ENCODE measurements at regions not wholly inside any gene's neighbourhood (a gene's known extent, or its start where the extent isn't known, plus 50 kb on each side); places are given as distances from the start of the nearest gene placed in this dataset.

- TF ChIP-seq ZNF404 (tag by site-specific recombination; IDR thresholded peaks at IDR 0.05), result no peak
These were observed 173.6 kb upstream of the LNX1 start (continued) for GRCh38 chr4:53764761-53765490.

- POLR2A ChIA-PET, result no interaction called here
- TF ChIP-seq ZNF416 (tag by site-specific recombination; IDR thresholded peaks at IDR 0.05), result no peak
- no peak for TF ChIP-seq ZNF366 (tag by site-specific recombination; conservative IDR thresholded peaks at IDR 0.05)
- TF ChIP-seq ZIC2 (tag by site-specific recombination; IDR thresholded peaks at IDR 0.05), result peak; percentile 31; the same call in 1 of the 2 replicates
- no peak for TF ChIP-seq ZNF544 (tag by site-specific recombination; IDR thresholded peaks at IDR 0.05)
- no peak for TF ChIP-seq SP3 (tag by site-specific recombination; IDR thresholded peaks at IDR 0.05)
- TF ChIP-seq ZNF398 (tag by site-specific recombination; IDR thresholded peaks at IDR 0.05), result no peak
- CTCF ChIA-PET, result interaction anchor here (0.7 kb wide), 1 partner anchor 82 kb away, joined by 3 read pairs; no protein-coding TSS in a partner anchor
These were observed 172.7 kb upstream of the LNX1 start for GRCh38 chr4:53763813-53764597.

GRCh38 chr4:53755656-53756055 lies 164.4 kb upstream of the LNX1 start:
- Histone ChIP-seq H3K4me1 (ENCODE audit: control insufficient read depth, insufficient read depth, low read length) (no peaks in the 10 kb centered on the region), H3K4me3 (ENCODE audit: low read depth, low read length) (no peak overlapping the region), H3K27ac (ENCODE audit: extremely low read depth, low read depth, low read length) (no peak overlapping the region), H3K9me3 (ENCODE audit: control insufficient read depth, insufficient read depth, low read depth, low read length) (no peaks in the 10 kb centered on the region), H3K36me3 (ENCODE audit: control insufficient read depth in 2 of 2, insufficient read depth in 1 of 2, low read length in 2 of 2) (no peaks in the 10 kb centered on the region)
- TF ChIP-seq ZNF2 (tag by site-specific recombination; IDR thresholded peaks at IDR 0.05), result no peak
- TF ChIP-seq SETDB1 (IDR thresholded peaks at IDR 0.05; ENCODE audit: insufficient read length, low read length), result peak; percentile 92
- ChIA-PET POLR2A (no interaction called here), CTCF (no interaction called here)

More at GRCh38 chr4:53763813-53764597, 172.7 kb upstream of the LNX1 start:
- no peaks in the 10 kb centered on the region for H3K4me1 ChIP-seq (ENCODE audit: control insufficient read depth, insufficient read depth, low read length)
- no peaks in the 10 kb centered on the region for H3K9me3 ChIP-seq (ENCODE audit: control insufficient read depth, insufficient read depth, low read depth, low read length)
- no peaks in the 10 kb centered on the region for H3K36me3 ChIP-seq (ENCODE audit: control insufficient read depth in 2 of 2, insufficient read depth in 1 of 2, low read length in 2 of 2)
- H3K27ac ChIP-seq (ENCODE audit: extremely low read depth, low read depth, low read length), result no peak overlapping the region
- H3K4me3 ChIP-seq (ENCODE audit: low read depth, low read length), result no peak overlapping the region

- no peak for TF ChIP-seq ZNF19 (tag by site-specific recombination; IDR thresholded peaks at IDR 0.05; ENCODE audit: low read depth)
- TF ChIP-seq ZNF621 (tag by site-specific recombination; IDR thresholded peaks at IDR 0.05), result no peak
- TF ChIP-seq YY1 (tag by site-specific recombination; IDR thresholded peaks at IDR 0.05), result no peak
- no peak for TF ChIP-seq PRDM6 (tag by site-specific recombination; IDR thresholded peaks at IDR 0.05)
- no peak for TF ChIP-seq PRDM2 (tag by site-specific recombination; IDR thresholded peaks at IDR 0.05; ENCODE audit: borderline replicate concordance)
- no peak for TF ChIP-seq ZNF211 (tag by site-specific recombination; IDR thresholded peaks at IDR 0.05; ENCODE audit: low read depth)
- no peak for TF ChIP-seq ZNF596 (tag by site-specific recombination; IDR thresholded peaks at IDR 0.05)
- ChIA-PET CTCF (no interaction called here), POLR2A (no interaction called here)
- Histone ChIP-seq H3K27ac (ENCODE audit: extremely low read depth, low read depth, low read length) (no peak overlapping the region), H3K4me3 (ENCODE audit: low read depth, low read length) (no peak overlapping the region), H3K9me3 (ENCODE audit: control insufficient read depth, insufficient read depth, low read depth, low read length) (no peaks in the 10 kb centered on the region), H3K36me3 (ENCODE audit: control insufficient read depth in 2 of 2, insufficient read depth in 1 of 2, low read length in 2 of 2) (no peaks in the 10 kb centered on the region), H3K4me1 (ENCODE audit: control insufficient read depth, insufficient read depth, low read length) (no peaks in the 10 kb centered on the region)
These were observed 160.8 kb upstream of the LNX1 start for GRCh38 chr4:53752124-53752523.
